ENCODE measurements at regions not wholly inside any gene's neighbourhood (a gene's known extent, or its start where the extent isn't known, plus 50 kb on each side); places are given as distances from the start of the nearest gene placed in this dataset.

DNA sequence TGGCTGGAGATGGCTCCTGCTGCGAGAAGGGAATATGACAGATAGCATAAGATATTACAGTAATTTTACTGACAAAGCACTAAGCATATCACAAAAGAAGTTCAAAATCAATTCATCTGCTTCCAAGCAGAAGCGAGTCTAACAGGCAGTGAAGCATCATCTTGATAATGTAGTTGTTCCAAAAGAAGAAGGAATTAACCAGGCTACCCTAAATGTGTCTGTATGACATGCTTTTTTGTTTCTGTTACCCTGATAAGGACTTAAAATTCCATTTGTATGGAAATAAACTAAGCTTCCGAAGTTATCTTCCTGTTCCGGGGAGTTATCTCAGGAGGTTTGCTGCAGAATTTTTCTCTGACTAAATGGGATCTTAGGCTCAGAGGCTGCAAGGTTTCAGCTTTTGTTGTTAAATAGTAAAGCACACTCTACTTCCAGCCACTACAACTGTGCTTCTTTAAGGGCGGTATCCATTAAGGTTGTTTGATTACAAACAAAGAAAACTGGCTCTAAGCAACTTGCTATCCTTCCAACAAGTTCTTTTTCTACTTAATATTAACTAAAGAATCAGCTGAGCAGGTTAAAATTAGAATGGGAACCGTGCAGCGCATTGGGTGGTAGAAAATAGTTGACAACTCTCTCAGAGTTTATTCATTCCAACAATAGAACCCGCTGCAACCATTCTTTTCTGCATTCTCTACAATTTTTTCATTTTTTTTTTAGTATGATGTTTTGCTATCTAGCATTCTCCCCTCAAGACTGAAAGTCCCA lies 607.3 kb downstream of the UQCRFS1 start:
- DNase-seq (ENCODE audit: extremely low read depth, low read depth), result no peak
- H3K4me3 ChIP-seq (replicated peaks; ENCODE audit: low read depth, low read length), result no peak overlapping the region
- TF ChIP-seq, protein P1, sequence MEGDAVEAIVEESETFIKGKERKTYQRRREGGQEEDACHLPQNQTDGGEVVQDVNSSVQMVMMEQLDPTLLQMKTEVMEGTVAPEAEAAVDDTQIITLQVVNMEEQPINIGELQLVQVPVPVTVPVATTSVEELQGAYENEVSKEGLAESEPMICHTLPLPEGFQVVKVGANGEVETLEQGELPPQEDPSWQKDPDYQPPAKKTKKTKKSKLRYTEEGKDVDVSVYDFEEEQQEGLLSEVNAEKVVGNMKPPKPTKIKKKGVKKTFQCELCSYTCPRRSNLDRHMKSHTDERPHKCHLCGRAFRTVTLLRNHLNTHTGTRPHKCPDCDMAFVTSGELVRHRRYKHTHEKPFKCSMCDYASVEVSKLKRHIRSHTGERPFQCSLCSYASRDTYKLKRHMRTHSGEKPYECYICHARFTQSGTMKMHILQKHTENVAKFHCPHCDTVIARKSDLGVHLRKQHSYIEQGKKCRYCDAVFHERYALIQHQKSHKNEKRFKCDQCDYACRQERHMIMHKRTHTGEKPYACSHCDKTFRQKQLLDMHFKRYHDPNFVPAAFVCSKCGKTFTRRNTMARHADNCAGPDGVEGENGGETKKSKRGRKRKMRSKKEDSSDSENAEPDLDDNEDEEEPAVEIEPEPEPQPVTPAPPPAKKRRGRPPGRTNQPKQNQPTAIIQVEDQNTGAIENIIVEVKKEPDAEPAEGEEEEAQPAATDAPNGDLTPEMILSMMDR (IDR thresholded peaks at IDR 0.05; ENCODE audit: low read depth, low read length, missing control alignments), result no peak

DNA sequence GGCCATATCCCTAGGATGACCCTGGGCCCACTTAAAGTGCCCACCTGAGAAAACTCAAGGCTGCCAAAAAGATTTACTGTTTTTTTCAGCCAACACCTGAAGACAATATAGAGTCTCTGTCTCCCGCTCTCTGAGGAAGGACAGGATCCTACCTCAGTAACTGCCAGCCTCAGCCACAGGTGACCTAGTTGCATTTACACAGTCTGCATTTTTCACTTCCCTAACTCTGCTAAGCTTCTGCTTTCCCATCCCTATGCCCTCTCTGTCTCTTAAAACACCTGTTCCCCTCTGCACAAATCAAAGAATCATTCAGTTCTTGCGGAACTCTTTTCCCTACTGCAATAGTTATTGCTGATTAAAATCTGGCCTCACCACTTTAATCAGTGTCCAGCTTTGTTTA lies 609.5 kb downstream of the UQCRFS1 start:
- no peak overlapping the region for H3K4me3 ChIP-seq (replicated peaks; ENCODE audit: low read depth, low read length)
- TF ChIP-seq, protein P1 (IDR thresholded peaks at IDR 0.05; ENCODE audit: low read depth, low read length, missing control alignments), result no peak
- no peak for DNase-seq (ENCODE audit: extremely low read depth, low read depth)

DNA sequence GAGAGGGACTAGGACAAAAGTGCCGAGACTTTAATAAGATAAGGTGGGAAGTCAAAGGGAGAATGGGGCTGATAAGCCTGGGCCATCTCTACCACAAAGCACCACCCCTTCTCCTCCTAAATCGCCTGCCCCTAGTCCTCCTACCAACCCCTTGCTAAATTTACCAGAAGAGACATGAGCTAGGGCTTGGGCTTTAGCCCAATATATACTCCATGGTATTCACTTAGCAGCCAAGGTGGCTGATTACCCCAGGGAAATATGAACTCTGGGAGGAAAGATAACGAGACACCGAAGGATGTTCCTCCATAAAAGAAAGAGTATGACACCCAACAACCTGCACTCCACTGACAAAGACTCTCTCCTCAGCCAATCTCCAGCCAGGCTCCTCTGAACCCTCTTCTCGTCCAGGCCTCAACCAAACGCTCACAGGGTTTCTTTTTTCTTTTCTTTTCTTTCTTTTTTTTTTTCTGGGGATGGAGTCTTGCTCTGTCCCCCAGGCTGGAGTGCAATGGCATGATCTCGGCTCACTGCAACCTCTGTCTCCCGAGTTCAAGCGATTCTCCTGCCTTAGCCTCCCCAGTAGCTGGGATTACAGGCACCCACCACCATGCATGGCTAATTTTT lies 610.2 kb downstream of the UQCRFS1 start:
- TF ChIP-seq, protein P1 (IDR thresholded peaks at IDR 0.05; ENCODE audit: low read depth, low read length, missing control alignments), result no peak
- no peak for DNase-seq (ENCODE audit: extremely low read depth, low read depth)
- no peak overlapping the region for H3K4me3 ChIP-seq (replicated peaks; ENCODE audit: low read depth, low read length)

DNA sequence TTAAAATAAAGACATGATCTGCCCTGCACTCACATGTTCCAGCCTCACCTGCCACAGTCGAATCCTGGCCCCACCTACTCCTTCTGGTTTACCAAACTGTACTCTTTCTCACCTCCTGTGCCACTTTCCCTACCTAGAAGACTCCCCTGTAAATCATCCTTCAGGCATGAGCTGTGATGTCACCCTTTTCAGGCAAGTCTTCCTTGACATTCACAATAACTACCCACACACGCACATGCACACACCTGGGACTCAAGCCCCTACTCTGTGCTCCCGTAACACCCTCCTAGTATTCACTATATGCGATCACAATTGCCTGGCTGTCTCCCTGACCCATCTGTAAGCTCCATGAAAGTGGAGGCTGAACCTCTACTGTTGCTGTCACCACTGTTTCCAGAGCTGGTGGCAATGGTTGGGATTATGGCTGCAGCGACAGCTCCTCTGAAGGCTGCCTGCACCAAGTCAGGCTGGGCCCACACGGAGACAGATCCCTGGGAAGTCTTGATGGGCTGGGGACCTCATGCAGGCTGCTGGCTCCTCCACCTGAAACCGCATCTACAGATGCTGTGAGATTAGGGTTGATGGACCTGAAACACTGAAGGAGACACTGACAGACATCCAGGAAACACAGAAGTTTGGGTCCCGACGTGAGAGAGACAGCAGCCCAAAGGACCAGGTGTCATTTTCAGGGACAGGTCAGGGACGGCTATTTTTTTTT lies 611.1 kb downstream of the UQCRFS1 start:
- no peak overlapping the region for H3K4me3 ChIP-seq (replicated peaks; ENCODE audit: low read depth, low read length)
- DNase-seq (ENCODE audit: extremely low read depth, low read depth), result no peak
- TF ChIP-seq, protein P1 (IDR thresholded peaks at IDR 0.05; ENCODE audit: low read depth, low read length, missing control alignments), result no peak

DNA sequence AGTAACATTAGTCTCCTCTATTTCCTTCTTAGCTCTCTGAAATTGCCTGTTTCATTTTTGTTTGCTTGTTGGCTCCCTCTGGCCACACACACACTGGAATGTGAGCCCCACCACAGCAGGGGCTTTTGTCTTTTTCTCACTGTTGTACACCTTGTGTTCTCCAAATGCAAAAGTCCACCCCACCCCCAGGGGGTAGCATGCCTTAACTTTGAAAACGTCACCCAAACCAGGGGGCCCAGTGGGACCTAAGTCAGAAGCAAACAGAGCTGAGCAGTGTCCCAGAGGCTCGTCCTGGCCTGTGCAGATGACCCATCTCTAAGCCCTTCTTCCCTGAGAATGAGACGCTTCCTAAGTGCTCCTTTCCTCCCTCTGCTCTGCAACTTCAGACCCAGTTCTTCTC lies 614.1 kb downstream of the UQCRFS1 start:
- TF ChIP-seq, protein P1 (IDR thresholded peaks at IDR 0.05; ENCODE audit: low read depth, low read length, missing control alignments), result no peak
- H3K4me3 ChIP-seq (replicated peaks; ENCODE audit: low read depth, low read length), result no peak overlapping the region
- no peak for DNase-seq (ENCODE audit: extremely low read depth, low read depth)

DNA sequence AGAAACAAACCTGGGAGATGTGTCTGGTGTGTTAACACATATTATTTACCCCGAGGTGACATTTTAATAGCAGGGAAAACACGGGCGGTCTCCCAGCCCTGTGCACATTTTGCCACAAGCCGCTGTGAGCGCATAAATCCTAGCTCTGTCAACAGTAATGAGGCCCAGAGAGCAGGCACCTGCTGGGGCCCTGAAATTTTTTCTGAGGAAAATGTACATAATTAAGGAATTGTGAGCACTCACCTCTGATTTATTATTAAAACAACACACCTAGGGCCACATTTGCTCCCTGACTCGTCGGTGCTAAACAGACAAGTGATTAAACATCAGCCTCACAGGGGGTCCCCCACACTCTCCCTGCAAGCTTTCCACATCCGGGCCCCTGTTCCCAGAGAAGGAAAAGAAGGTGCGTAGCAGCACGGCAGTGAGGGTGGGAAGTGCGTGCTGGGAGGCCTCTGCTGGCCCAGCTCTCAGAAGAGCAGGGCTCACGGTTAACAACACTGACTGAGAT lies 616.3 kb downstream of the UQCRFS1 start:
- DNase-seq (ENCODE audit: extremely low read depth, low read depth), result no peak
- TF ChIP-seq, protein P1 (IDR thresholded peaks at IDR 0.05; ENCODE audit: low read depth, low read length, missing control alignments), result no peak
- H3K4me3 ChIP-seq (replicated peaks; ENCODE audit: low read depth, low read length), result no peak overlapping the region
